Neural progenitor cell (in vitro differentiated cells): ENCODE measurements at regions not wholly inside any gene's neighbourhood (a gene's known extent, or its start where the extent isn't known, plus 50 kb on each side); places are given as distances from the start of the nearest gene placed in this dataset.
A peak's percentile ranks its signal among the peaks of the same experiment; 100 is the strongest.

Experiments used
- DNase-seq: peaks from one replicate; pipeline ENCODE4 v3.0.0-alpha.2; 2016; ENCODE audit warnings: low spot score
- H2AFZ ChIP-seq: fragments of 200-600 bp; sonication (generic); replicated peaks from 2 replicates; pipeline ENCODE4 v1.6.1; 2016; ENCODE audit warnings: antibody characterized with exemption
- H3F3A ChIP-seq: fragments of 200-600 bp; sonication (generic); 2 replicates; pipeline ENCODE4 v1.6.1; 2016; ENCODE audit warnings: antibody characterized with exemption, low read depth
- H3K27ac ChIP-seq: fragments of 200-600 bp; sonication (generic); 2 replicates; pipeline ENCODE4 v1.5.1; 2016; ENCODE audit warnings: mild to moderate bottlenecking
- H3K27me3 ChIP-seq: fragments of 200-600 bp; sonication (generic); 2 replicates; pipeline ENCODE4 v1.6.1; 2016; ENCODE audit warnings: mild to moderate bottlenecking, moderate library complexity
- H3K36me3 ChIP-seq: fragments of 200-600 bp; sonication (generic); 2 replicates; pipeline ENCODE4 v1.5.1; 2016
- H3K4me1 ChIP-seq: fragments of 200-600 bp; sonication (generic); 2 replicates; pipeline ENCODE4 v1.6.1; 2016; ENCODE audit warnings: mixed run types
- H3K4me2 ChIP-seq: fragments of 200-600 bp; sonication (generic); 2 replicates; pipeline ENCODE4 v1.6.1; 2016
- H3K4me3 ChIP-seq: fragments of 200-600 bp; sonication (generic); 2 replicates; pipeline ENCODE4 v1.5.1; 2016
- H3K79me2 ChIP-seq: fragments of 200-600 bp; sonication (generic); 2 replicates; pipeline ENCODE4 v1.6.1; 2016; ENCODE audit warnings: low read depth
- H3K9ac ChIP-seq: fragments of 200-600 bp; sonication (generic); 2 replicates; pipeline ENCODE4 v1.6.1; 2016
- H3K9me3 ChIP-seq: fragments of 200-600 bp; sonication (generic); 2 replicates; pipeline ENCODE4 v1.5.1; 2016; ENCODE audit warnings: low read depth
- H4K20me1 ChIP-seq: fragments of 200-600 bp; sonication (generic); 2 replicates; pipeline ENCODE4 v1.6.1; 2016; ENCODE audit warnings: low read depth
- H3K27ac Mint-ChIP-seq: 3 replicates; pipeline ENCODE4 v1.8.0; 2021; ENCODE audit warnings: mixed read lengths
- H3K27me3 Mint-ChIP-seq: 2 replicates; pipeline ENCODE4 v1.8.0; 2022; ENCODE audit warnings: low read depth, mild to moderate bottlenecking, inconsistent platforms, moderate library complexity, mixed read lengths; ENCODE audit not compliant: insufficient read depth
- H3K36me3 Mint-ChIP-seq: 3 replicates; pipeline ENCODE4 v1.8.0; 2021; ENCODE audit warnings: mixed read lengths
- H3K4me1 Mint-ChIP-seq: 3 replicates; pipeline ENCODE4 v1.8.0; 2021; ENCODE audit warnings: mixed read lengths
- H3K4me3 Mint-ChIP-seq: 3 replicates; pipeline ENCODE4 v1.8.0; 2021; ENCODE audit warnings: mild to moderate bottlenecking, moderate library complexity, mixed read lengths
- H3K9me3 Mint-ChIP-seq: 3 replicates; pipeline ENCODE4 v1.8.0; 2020; ENCODE audit warnings: mixed read lengths
- CTCF ChIP-seq: fragments of 200-600 bp; sonication (generic); IDR thresholded peaks from 2 replicates; pipeline ENCODE4 v1.5.1; 2017; ENCODE audit warnings: antibody characterized with exemption, mild to moderate bottlenecking
- EZH2 ChIP-seq: fragments of 200-600 bp; sonication (generic); IDR thresholded peaks from 2 replicates; pipeline ENCODE4 v1.6.1; 2017; ENCODE audit warnings: antibody characterized with exemption, mild to moderate bottlenecking, moderate library complexity
- EZH2phosphoT487 ChIP-seq: fragments of 200-600 bp; sonication (generic); IDR thresholded peaks from 2 replicates; pipeline ENCODE4 v1.6.1; 2017; ENCODE audit warnings: antibody characterized with exemption

GRCh38 chr4:171759274-171759673 lies 53.9 kb upstream of the GALNTL6 start:
- TF ChIP-seq EZH2phosphoT487 = no peak
- TF ChIP-seq EZH2 = no peak
- no peak for TF ChIP-seq CTCF
- Histone ChIP-seq H3K4me3 (no peak overlapping the region), H3K9me3 (no peaks in the 10 kb centered on the region), H3K27ac (no peak overlapping the region), H3K79me2 (no peaks in the 10 kb centered on the region), H3F3A (no peaks in the 10 kb centered on the region), H3K4me1 (no peaks in the 10 kb centered on the region), H3K27me3 (no peaks in the 10 kb centered on the region), H4K20me1 (no peaks in the 10 kb centered on the region), H3K36me3 (no peaks in the 10 kb centered on the region), H3K4me2 (no peak overlapping the region), H2AFZ (no peak overlapping the region), H3K9ac (no peak overlapping the region)
- no peak for DNase-seq
- Mint-ChIP-seq H3K4me3 (no peak overlapping the region), H3K27me3 (no peaks in the 10 kb centered on the region), H3K36me3 (no peaks in the 10 kb centered on the region), H3K27ac (no peak overlapping the region), H3K9me3 (peaks cover 8% of the 10 kb centered on the region), H3K4me1 (no peaks in the 10 kb centered on the region)

- H3K9ac ChIP-seq = no peak overlapping the region
- no peak overlapping the region for H3K27ac Mint-ChIP-seq
- H3K36me3 Mint-ChIP-seq = no peaks in the 10 kb centered on the region
- no peaks in the 10 kb centered on the region for H3K27me3 Mint-ChIP-seq
- no peak for DNase-seq
- no peak overlapping the region for H3K4me2 ChIP-seq
- no peak for TF ChIP-seq CTCF
- TF ChIP-seq EZH2phosphoT487 = no peak
- TF ChIP-seq EZH2 = no peak
- H3K4me3 ChIP-seq = no peak overlapping the region
- no peak overlapping the region for H3K27ac ChIP-seq
- H3K9me3 ChIP-seq = no peaks in the 10 kb centered on the region
- no peaks in the 10 kb centered on the region for H3K36me3 ChIP-seq
- no peak overlapping the region for H2AFZ ChIP-seq
- H3K4me1 ChIP-seq = no peaks in the 10 kb centered on the region
- no peak overlapping the region for H3K4me3 Mint-ChIP-seq
- H3K9me3 Mint-ChIP-seq = no peaks in the 10 kb centered on the region
- no peaks in the 10 kb centered on the region for H3K4me1 Mint-ChIP-seq
- H3K27me3 ChIP-seq = no peaks in the 10 kb centered on the region
- no peaks in the 10 kb centered on the region for H4K20me1 ChIP-seq
- H3F3A ChIP-seq = no peaks in the 10 kb centered on the region
- no peaks in the 10 kb centered on the region for H3K79me2 ChIP-seq
Observed at GRCh38 chr4:171751538-171751937, 61.7 kb upstream of the GALNTL6 start.

GRCh38 chr4:171746418-171746817 lies 66.8 kb upstream of the GALNTL6 start:
- Histone ChIP-seq H3K36me3 (no peaks in the 10 kb centered on the region), H3K4me3 (no peak overlapping the region), H3K27me3 (no peaks in the 10 kb centered on the region), H3K79me2 (no peaks in the 10 kb centered on the region), H3K4me1 (no peaks in the 10 kb centered on the region), H2AFZ (no peak overlapping the region), H3K4me2 (no peak overlapping the region), H3F3A (no peaks in the 10 kb centered on the region), H3K9ac (no peak overlapping the region), H4K20me1 (no peaks in the 10 kb centered on the region), H3K27ac (no peak overlapping the region), H3K9me3 (no peaks in the 10 kb centered on the region)
- Mint-ChIP-seq H3K27ac (no peak overlapping the region), H3K36me3 (no peaks in the 10 kb centered on the region), H3K9me3 (no peaks in the 10 kb centered on the region), H3K27me3 (no peaks in the 10 kb centered on the region), H3K4me1 (no peaks in the 10 kb centered on the region), H3K4me3 (no peak overlapping the region)
- DNase-seq = no peak
- TF ChIP-seq EZH2phosphoT487 (no peak), EZH2 (no peak), CTCF (no peak)

GRCh38 chr4:171742436-171742835 lies 70.8 kb upstream of the GALNTL6 start:
- H3K4me1 Mint-ChIP-seq = no peaks in the 10 kb centered on the region
- H2AFZ ChIP-seq = no peak overlapping the region
- no peak overlapping the region for H3K4me3 Mint-ChIP-seq
- H3K4me1 ChIP-seq = no peaks in the 10 kb centered on the region
- no peaks in the 10 kb centered on the region for H3F3A ChIP-seq
- H3K27me3 ChIP-seq = no peaks in the 10 kb centered on the region
- H3K9me3 Mint-ChIP-seq = no peaks in the 10 kb centered on the region
- no peaks in the 10 kb centered on the region for H4K20me1 ChIP-seq
- no peaks in the 10 kb centered on the region for H3K36me3 Mint-ChIP-seq
- H3K36me3 ChIP-seq = no peaks in the 10 kb centered on the region
- H3K79me2 ChIP-seq = no peaks in the 10 kb centered on the region
- no peak for DNase-seq
- no peak overlapping the region for H3K27ac ChIP-seq
- H3K4me3 ChIP-seq = no peak overlapping the region
- no peak overlapping the region for H3K4me2 ChIP-seq
- no peaks in the 10 kb centered on the region for H3K9me3 ChIP-seq
- peak overlapping the region; percentile 35 for H3K27ac Mint-ChIP-seq
- no peak for TF ChIP-seq EZH2phosphoT487
- no peak for TF ChIP-seq EZH2
- TF ChIP-seq CTCF = no peak
- H3K9ac ChIP-seq = no peak overlapping the region
- H3K27me3 Mint-ChIP-seq = peaks cover 2% of the 10 kb centered on the region
